ENCODE measurements at regions not wholly inside any gene's neighbourhood (a gene's known extent, or its start where the extent isn't known, plus 50 kb on each side); places are given as distances from the start of the nearest gene placed in this dataset.

- TF ChIP-seq, protein P1, sequence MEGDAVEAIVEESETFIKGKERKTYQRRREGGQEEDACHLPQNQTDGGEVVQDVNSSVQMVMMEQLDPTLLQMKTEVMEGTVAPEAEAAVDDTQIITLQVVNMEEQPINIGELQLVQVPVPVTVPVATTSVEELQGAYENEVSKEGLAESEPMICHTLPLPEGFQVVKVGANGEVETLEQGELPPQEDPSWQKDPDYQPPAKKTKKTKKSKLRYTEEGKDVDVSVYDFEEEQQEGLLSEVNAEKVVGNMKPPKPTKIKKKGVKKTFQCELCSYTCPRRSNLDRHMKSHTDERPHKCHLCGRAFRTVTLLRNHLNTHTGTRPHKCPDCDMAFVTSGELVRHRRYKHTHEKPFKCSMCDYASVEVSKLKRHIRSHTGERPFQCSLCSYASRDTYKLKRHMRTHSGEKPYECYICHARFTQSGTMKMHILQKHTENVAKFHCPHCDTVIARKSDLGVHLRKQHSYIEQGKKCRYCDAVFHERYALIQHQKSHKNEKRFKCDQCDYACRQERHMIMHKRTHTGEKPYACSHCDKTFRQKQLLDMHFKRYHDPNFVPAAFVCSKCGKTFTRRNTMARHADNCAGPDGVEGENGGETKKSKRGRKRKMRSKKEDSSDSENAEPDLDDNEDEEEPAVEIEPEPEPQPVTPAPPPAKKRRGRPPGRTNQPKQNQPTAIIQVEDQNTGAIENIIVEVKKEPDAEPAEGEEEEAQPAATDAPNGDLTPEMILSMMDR (IDR thresholded peaks at IDR 0.05; ENCODE audit: insufficient read depth, low read length) = no peak
- TF ChIP-seq POLR2AphosphoS5 (IDR thresholded peaks at IDR 0.05; ENCODE audit: low read depth) (no peak), GABPA (IDR thresholded peaks at IDR 0.05; ENCODE audit: low read depth) (no peak)
- TF ChIP-seq, protein P2, sequence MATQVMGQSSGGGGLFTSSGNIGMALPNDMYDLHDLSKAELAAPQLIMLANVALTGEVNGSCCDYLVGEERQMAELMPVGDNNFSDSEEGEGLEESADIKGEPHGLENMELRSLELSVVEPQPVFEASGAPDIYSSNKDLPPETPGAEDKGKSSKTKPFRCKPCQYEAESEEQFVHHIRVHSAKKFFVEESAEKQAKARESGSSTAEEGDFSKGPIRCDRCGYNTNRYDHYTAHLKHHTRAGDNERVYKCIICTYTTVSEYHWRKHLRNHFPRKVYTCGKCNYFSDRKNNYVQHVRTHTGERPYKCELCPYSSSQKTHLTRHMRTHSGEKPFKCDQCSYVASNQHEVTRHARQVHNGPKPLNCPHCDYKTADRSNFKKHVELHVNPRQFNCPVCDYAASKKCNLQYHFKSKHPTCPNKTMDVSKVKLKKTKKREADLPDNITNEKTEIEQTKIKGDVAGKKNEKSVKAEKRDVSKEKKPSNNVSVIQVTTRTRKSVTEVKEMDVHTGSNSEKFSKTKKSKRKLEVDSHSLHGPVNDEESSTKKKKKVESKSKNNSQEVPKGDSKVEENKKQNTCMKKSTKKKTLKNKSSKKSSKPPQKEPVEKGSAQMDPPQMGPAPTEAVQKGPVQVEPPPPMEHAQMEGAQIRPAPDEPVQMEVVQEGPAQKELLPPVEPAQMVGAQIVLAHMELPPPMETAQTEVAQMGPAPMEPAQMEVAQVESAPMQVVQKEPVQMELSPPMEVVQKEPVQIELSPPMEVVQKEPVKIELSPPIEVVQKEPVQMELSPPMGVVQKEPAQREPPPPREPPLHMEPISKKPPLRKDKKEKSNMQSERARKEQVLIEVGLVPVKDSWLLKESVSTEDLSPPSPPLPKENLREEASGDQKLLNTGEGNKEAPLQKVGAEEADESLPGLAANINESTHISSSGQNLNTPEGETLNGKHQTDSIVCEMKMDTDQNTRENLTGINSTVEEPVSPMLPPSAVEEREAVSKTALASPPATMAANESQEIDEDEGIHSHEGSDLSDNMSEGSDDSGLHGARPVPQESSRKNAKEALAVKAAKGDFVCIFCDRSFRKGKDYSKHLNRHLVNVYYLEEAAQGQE (IDR thresholded peaks at IDR 0.05; ENCODE audit: insufficient replicate concordance, low read depth) = no peak
These were observed 1155.2 kb downstream of the TMEM121 start for GRCh38 chr14:106681568-106681967.
